K562 (cell line): ENCODE measurements at regions not wholly inside any gene's neighbourhood (a gene's known extent, or its start where the extent isn't known, plus 50 kb on each side); places are given as distances from the start of the nearest gene placed in this dataset.

Experiments used
- ATAC-seq: fragments of 200-7000 bp; cut with Tn5 transposase; 3 replicates; pipeline ENCODE4 v1.9.1; 2020; ENCODE audit warnings: moderate library complexity
- BruUV-seq: library from RNA; stranded (reverse); fragments of 400-500 nt; replicated peaks from 2 replicates; lab custom pipeline; 2021; lab: Mats Ljungman, UMichigan
- CTCF ChIA-PET: fragments of 300-600 bp; formaldehyde crosslinking; extraction: SDS; loops from one replicate; lab custom pipeline; 2021; ENCODE audit warnings: low intra/inter-chr PET ratio; lab: Yijun Ruan, JAX
- POLR2A ChIA-PET: fragments of 300-600, 350-650 bp; sonication (Branson Sonifier 250); formaldehyde crosslinking; extraction: SDS; loops from one replicate; lab custom pipeline; 2021; ENCODE audit warnings: antibody characterized with exemption, inconsistent platforms; lab: Yijun Ruan, JAX
- DNase-seq, 4 experiments: peaks; one replicate each; pipeline versions ENCODE4 v3.0.0 to v3.0.0-alpha.2; 2011 to 2018; ENCODE audit warnings: low spot score in 3 of 4, mixed read lengths in 3 of 4; ENCODE audit errors: extremely low read depth in 1 of 4
- FAIRE-seq: peaks from 2 replicates; lab custom pipeline; 2011; peaks lifted over from hg19 to GRCh38; lab: Jason Lieb, UNC
- H2AFZ ChIP-seq: 2 replicates; pipeline ENCODE4 v1.6.0; 2011; ENCODE audit warnings: low read depth, low read length, control low read depth, inconsistent platforms
- H3K27ac ChIP-seq: fragments of 200-600 bp; 3 replicates; pipeline ENCODE4 v1.8.0; 2011; ENCODE audit warnings: low read depth, mild to moderate bottlenecking, control low read depth, inconsistent platforms, low read length, moderate library complexity, mixed read lengths; ENCODE audit errors: extremely low read depth
- H3K27me3 ChIP-seq, 2 experiments: fragments of 300-600 bp in 1 of 2; 2 replicates in 1 of 2; 3 replicates in 1 of 2; pipeline versions ENCODE4 v1.6.0 to v1.8.0; 2011; ENCODE audit warnings: inconsistent platforms in 2 of 2, low read length in 2 of 2, mild to moderate bottlenecking in 1 of 2, mixed read lengths in 1 of 2, moderate library complexity in 1 of 2; ENCODE audit not compliant: control insufficient read depth in 2 of 2, insufficient read depth in 2 of 2
- H3K36me3 ChIP-seq: fragments of 300-600 bp; 3 replicates; pipeline ENCODE4 v1.8.0; 2011; ENCODE audit warnings: mild to moderate bottlenecking, low read length, inconsistent platforms; ENCODE audit not compliant: control insufficient read depth, insufficient read depth
- H3K4me1 ChIP-seq, 2 experiments: fragments of 200-600 bp in 1 of 2; replicated peaks in 1 of 2; 2 replicates in 1 of 2; 3 replicates in 1 of 2; pipeline versions ENCODE4 v1.5.1 to v1.8.0; 2011; ENCODE audit warnings: inconsistent platforms in 2 of 2, low read length in 2 of 2, mild to moderate bottlenecking in 1 of 2, mixed read lengths in 1 of 2, moderate library complexity in 1 of 2; ENCODE audit not compliant: control insufficient read depth in 2 of 2, insufficient read depth in 2 of 2
- H3K4me2 ChIP-seq: 2 replicates; pipeline ENCODE4 v1.6.1; 2011; ENCODE audit warnings: low read length, control low read depth, inconsistent platforms, mixed read lengths; ENCODE audit not compliant: insufficient read depth
- H3K4me3 ChIP-seq: fragments of 200-600 bp; sonication (generic), shearing (Covaris generic); 2 replicates; pipeline ENCODE4 v1.5.1; 2016; ENCODE audit warnings: control low read depth, inconsistent platforms
- H3K79me2 ChIP-seq: fragments of 200-600 bp; 3 replicates; pipeline ENCODE4 v1.8.0; 2011; ENCODE audit warnings: low read length, inconsistent platforms; ENCODE audit not compliant: control insufficient read depth, insufficient read depth
- H3K9ac ChIP-seq, 2 experiments: 2 replicates each; pipeline versions ENCODE4 v1.6.0 to v1.6.1; 2011; ENCODE audit warnings: low read depth in 2 of 2, low read length in 2 of 2, control low read depth in 1 of 2, inconsistent platforms in 1 of 2, mild to moderate bottlenecking in 1 of 2, mixed read lengths in 1 of 2; ENCODE audit not compliant: insufficient read depth in 1 of 2
- H3K9me1 ChIP-seq: one replicate; pipeline ENCODE4 v1.6.0; 2011; ENCODE audit warnings: inconsistent platforms, mild to moderate bottlenecking, low read length, moderate library complexity; ENCODE audit not compliant: control insufficient read depth, insufficient read depth
- H3K9me3 ChIP-seq: replicated peaks from 2 replicates; pipeline ENCODE4 v1.5.1; 2011; ENCODE audit warnings: low read depth, low read length, inconsistent platforms; ENCODE audit not compliant: control insufficient read depth, insufficient read depth
- H4K20me1 ChIP-seq: replicated peaks from 2 replicates; pipeline ENCODE4 v1.6.1; 2011; ENCODE audit warnings: low read length, inconsistent platforms, mixed read lengths; ENCODE audit not compliant: control insufficient read depth, insufficient read depth
- BCL6 ChIP-seq: fragments of 250-450 bp; sonication (Bioruptor Pico); IDR thresholded peaks from 2 replicates; pipeline ENCODE4 v1.4.0; 2020
- E2F1 ChIP-seq: sonication (generic); formaldehyde crosslinking; IDR thresholded peaks from 2 replicates; pipeline ENCODE4 v1.8.1; 2023; ENCODE audit warnings: mild to moderate bottlenecking, missing genetic modification reagents, moderate library complexity
- HMG20B ChIP-seq: fragments of 250-450 bp; sonication (Bioruptor Pico); IDR thresholded peaks from 2 replicates; pipeline ENCODE4 v1.5.0; 2021; ENCODE audit warnings: mild to moderate bottlenecking
- ID3 ChIP-seq, 2 experiments: fragments of 250-450 bp in 1 of 2; fragments of 450-650 bp in 1 of 2; sonication (Bioruptor Pico) in 1 of 2; IDR thresholded peaks; 2 replicates each; pipeline versions ENCODE4 v1.6.1 to v1.8.0; 2016 to 2021; ENCODE audit warnings: mild to moderate bottlenecking in 2 of 2, moderate library complexity in 2 of 2, missing compliant biosample characterization in 1 of 2, missing genetic modification characterization in 1 of 2
- POLR3G ChIP-seq: IDR thresholded peaks from 2 replicates; pipeline ENCODE4 v1.6.1; 2011; ENCODE audit not compliant: insufficient read length, insufficient replicate concordance; ENCODE audit errors: extremely low read depth
- THRAP3 ChIP-seq: fragments of 450-650 bp; IDR thresholded peaks from 2 replicates; pipeline ENCODE4 v1.6.1; 2016; ENCODE audit warnings: mild to moderate bottlenecking, inconsistent platforms, borderline replicate concordance
- TRIM25 ChIP-seq: fragments of 450-650 bp; IDR thresholded peaks from 2 replicates; pipeline ENCODE4 v1.7.0; 2016; ENCODE audit warnings: borderline replicate concordance
- ZNF133 ChIP-seq: fragments of 250-450 bp; sonication (Bioruptor Pico); IDR thresholded peaks from 2 replicates; pipeline ENCODE4 v1.4.0; 2020; ENCODE audit warnings: mild to moderate bottlenecking
- ZNF696 ChIP-seq: fragments of 250-450 bp; sonication (Bioruptor Pico); conservative IDR thresholded peaks from 2 replicates; pipeline ENCODE4 v1.4.0; 2020; ENCODE audit warnings: mild to moderate bottlenecking, moderate library complexity
- WGBS: fragments of 100-300 bp; shearing (Covaris generic); methylation state at CpG from one replicate; pipeline ENCODE4 v1.1.6; 2016; ENCODE audit warnings: low coverage, mixed read lengths; ENCODE audit not compliant: insufficient coverage; ENCODE audit errors: missing lambda C conversion rate; 5-methylcytosine and 5-hydroxymethylcytosine counted together
- in situ Hi-C: fragments of 300-500 bp; cut with MboI; formaldehyde crosslinking; loops from 4 replicates; pipeline ENCODE4 v1.15.0; 2018; ENCODE audit warnings: inconsistent platforms, mixed read lengths
- intact Hi-C: fragments of 100-400 bp; cut with micrococcal nuclease; formaldehyde crosslinking; loops from 2 replicates; pipeline ENCODE4 v1.14.2; 2022
- TF ChIP-seq, protein P1 (sequence below): IDR thresholded peaks from 2 replicates; pipeline ENCODE4 v1.6.1; 2012; ENCODE audit warnings: low read depth, low read length, improper control_type of control experiment, borderline replicate concordance
- TF ChIP-seq, protein P2 (sequence below), 3 experiments: IDR thresholded peaks in 2 of 3; conservative IDR thresholded peaks in 1 of 3; 2 replicates each; pipeline ENCODE4 v1.5.1; 2011 to 2012; ENCODE audit warnings: low read length in 3 of 3, mild to moderate bottlenecking in 3 of 3, control low read depth in 2 of 3, improper control_type of control experiment in 1 of 3, inconsistent platforms in 1 of 3, low read depth in 1 of 3, mixed read lengths in 1 of 3, moderate library complexity in 1 of 3; ENCODE audit not compliant: insufficient read depth in 2 of 3

DNA sequence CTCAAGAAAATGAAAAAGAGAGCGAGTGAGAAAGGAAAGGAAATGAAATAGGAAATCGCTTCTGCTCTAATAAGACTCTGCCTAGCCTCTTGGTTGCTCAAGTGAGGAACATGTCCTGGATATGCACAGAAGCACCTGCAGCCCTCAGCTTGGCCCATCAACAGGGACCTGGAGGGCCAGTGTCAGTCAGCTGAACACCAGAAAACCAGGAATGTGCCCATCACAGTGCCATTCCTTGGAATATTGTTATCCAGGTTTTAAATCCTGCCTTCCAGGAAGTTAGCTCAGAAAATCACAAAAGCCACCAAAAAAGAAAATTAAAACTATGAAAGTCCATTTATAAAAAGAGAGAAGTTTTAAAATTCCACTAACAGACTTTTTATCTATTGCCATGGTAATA, 173.4 kb upstream of the TPM1 start:
- ChIA-PET CTCF (no interaction called here), POLR2A (interaction anchor here (0.6 kb wide), 1 partner anchor 14 kb away, joined by 3 read pairs; no protein-coding TSS in a partner anchor)
- Histone ChIP-seq H3K27ac (no peak overlapping the region), H3K4me3 (no peak overlapping the region), H3K36me3 (no peaks in the 10 kb centered on the region), H3K79me2 (no peaks in the 10 kb centered on the region), H4K20me1 (no peaks in the 10 kb centered on the region), H3K9me1 (no peaks in the 10 kb centered on the region), H3K27me3 (peaks cover 7 to 19% of the 10 kb centered on the region in 2 experiments; a peak in 3 of 5 replicates), H2AFZ (no peak overlapping the region), H3K9me3 (no peaks in the 10 kb centered on the region)
- in situ Hi-C loops (no loop called here), intact Hi-C loops (no loop called here)
- no peak for ATAC-seq
- TF ChIP-seq ID3 (CRISPR knock-in tag; IDR thresholded peaks at IDR 0.05) (no peak), ID3 (tag; IDR thresholded peaks at IDR 0.05) (no peak), TRIM25 (no peak), BCL6 (CRISPR knock-in tag) (no peak), E2F1 (CRISPR knock-in tag) (no peak), ZNF133 (CRISPR knock-in tag) (no peak), POLR3G (no peak), ZNF696 (CRISPR knock-in tag) (no peak), THRAP3 (no peak), HMG20B (CRISPR knock-in tag) (no peak)
- TF ChIP-seq, protein P1, sequence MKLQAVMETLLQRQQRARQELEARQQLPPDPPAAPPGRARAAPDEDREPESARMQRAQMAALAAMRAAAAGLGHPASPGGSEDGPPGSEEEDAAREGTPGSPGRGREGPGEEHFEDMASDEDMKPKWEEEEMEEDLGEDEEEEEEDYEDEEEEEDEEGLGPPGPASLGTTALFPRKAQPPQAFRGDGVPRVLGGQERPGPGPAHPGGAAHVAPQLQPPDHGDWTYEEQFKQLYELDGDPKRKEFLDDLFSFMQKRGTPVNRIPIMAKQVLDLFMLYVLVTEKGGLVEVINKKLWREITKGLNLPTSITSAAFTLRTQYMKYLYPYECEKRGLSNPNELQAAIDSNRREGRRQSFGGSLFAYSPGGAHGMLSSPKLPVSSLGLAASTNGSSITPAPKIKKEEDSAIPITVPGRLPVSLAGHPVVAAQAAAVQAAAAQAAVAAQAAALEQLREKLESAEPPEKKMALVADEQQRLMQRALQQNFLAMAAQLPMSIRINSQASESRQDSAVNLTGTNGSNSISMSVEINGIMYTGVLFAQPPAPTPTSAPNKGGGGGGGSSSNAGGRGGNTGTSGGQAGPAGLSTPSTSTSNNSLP: no peak
- TF ChIP-seq, protein P2, sequence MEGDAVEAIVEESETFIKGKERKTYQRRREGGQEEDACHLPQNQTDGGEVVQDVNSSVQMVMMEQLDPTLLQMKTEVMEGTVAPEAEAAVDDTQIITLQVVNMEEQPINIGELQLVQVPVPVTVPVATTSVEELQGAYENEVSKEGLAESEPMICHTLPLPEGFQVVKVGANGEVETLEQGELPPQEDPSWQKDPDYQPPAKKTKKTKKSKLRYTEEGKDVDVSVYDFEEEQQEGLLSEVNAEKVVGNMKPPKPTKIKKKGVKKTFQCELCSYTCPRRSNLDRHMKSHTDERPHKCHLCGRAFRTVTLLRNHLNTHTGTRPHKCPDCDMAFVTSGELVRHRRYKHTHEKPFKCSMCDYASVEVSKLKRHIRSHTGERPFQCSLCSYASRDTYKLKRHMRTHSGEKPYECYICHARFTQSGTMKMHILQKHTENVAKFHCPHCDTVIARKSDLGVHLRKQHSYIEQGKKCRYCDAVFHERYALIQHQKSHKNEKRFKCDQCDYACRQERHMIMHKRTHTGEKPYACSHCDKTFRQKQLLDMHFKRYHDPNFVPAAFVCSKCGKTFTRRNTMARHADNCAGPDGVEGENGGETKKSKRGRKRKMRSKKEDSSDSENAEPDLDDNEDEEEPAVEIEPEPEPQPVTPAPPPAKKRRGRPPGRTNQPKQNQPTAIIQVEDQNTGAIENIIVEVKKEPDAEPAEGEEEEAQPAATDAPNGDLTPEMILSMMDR (IDR thresholded peaks at IDR 0.05 in 2 of 3, conservative IDR thresholded peaks at IDR 0.05 in 1 of 3; ENCODE audit: insufficient read depth in 2 of 3, low read depth in 1 of 3, low read length in 3 of 3): no peak
- TF ChIP-seq, all 486 proteins: peak for 0
- 0% methylated on average over 2 of the region's 2 CpGs for WGBS
- H3K9ac ChIP-seq: no peak overlapping the region
- no peak overlapping the region for H3K4me2 ChIP-seq
- FAIRE-seq (no peak), DNase-seq (no peak)
- H3K4me1 ChIP-seq: no peaks in the 10 kb centered on the region; a peak in 1 of 5 replicates
- no TSS peak for BruUV-seq
